ENCODE measurements at regions not wholly inside any gene's neighbourhood (a gene's known extent, or its start where the extent isn't known, plus 50 kb on each side); places are given as distances from the start of the nearest gene placed in this dataset.

- Histone ChIP-seq H3K27ac (no peak overlapping the region), H3K4me1 (no peaks in the 10 kb centered on the region), H3K36me3 (no peaks in the 10 kb centered on the region), H3K9me3 (no peaks in the 10 kb centered on the region), H3K27me3 (no peaks in the 10 kb centered on the region), H3K4me3 (no peak overlapping the region)
- no peak for TF ChIP-seq POLR2A (IDR thresholded peaks at IDR 0.05)
- TF ChIP-seq, protein P1, sequence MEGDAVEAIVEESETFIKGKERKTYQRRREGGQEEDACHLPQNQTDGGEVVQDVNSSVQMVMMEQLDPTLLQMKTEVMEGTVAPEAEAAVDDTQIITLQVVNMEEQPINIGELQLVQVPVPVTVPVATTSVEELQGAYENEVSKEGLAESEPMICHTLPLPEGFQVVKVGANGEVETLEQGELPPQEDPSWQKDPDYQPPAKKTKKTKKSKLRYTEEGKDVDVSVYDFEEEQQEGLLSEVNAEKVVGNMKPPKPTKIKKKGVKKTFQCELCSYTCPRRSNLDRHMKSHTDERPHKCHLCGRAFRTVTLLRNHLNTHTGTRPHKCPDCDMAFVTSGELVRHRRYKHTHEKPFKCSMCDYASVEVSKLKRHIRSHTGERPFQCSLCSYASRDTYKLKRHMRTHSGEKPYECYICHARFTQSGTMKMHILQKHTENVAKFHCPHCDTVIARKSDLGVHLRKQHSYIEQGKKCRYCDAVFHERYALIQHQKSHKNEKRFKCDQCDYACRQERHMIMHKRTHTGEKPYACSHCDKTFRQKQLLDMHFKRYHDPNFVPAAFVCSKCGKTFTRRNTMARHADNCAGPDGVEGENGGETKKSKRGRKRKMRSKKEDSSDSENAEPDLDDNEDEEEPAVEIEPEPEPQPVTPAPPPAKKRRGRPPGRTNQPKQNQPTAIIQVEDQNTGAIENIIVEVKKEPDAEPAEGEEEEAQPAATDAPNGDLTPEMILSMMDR (IDR thresholded peaks at IDR 0.05) = no peak
- WGBS, 4 donors = 68 to 79% (median 73%) methylated on average over 1 of the region's 1 CpG
- DNase-seq (no peak), ATAC-seq (no peak)
- intact Hi-C loops (cut with DNase I) = no loop called here
Measured at GRCh38 chr12:127883013-127883412, 384.0 kb upstream of the TMEM132C start.

DNA sequence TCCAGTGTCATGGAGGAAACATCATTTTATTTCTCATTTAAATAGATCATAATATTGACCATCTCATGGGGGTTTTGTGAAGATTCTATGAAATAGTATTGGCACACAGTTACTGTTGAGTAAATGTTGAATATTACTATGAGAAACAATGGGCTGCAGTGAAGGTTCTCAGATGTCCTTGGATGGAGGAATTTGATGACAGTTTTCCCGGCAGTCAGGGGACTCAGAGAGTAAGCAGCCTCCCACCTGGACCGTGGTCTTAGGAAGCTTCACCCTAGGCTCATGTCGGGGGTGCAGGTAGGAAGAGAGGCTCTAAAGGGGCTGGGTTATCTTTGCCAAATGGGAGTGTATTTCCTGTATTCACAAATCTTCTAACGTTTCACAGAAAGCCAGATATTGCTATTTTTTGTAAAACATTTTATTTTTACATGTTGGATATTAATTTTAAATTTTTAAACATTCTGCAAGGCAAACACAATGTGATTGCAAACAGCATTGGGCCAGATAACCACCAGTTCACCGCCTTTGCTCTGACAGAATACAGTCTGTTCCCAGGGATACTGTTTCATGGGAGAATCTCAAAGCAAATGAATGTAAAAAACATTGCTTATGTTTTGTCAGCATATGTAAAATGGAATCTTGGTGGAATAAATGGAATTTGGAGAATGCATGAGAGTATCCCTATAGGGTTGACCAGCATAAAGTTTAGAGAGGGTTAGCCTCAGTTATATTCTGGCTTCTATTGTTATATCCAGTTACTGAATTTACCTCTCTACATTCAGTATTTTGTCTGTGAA lies 380.8 kb upstream of the TMEM132C start:
- H3K9me3 ChIP-seq = no peaks in the 10 kb centered on the region
- ATAC-seq = no peak
- peaks cover 0 to 4% (median 0%) of the 10 kb centered on the region in 12 donors for H3K4me1 ChIP-seq
- no peak overlapping the region for H3K4me3 ChIP-seq
- intact Hi-C loops (cut with DNase I) = no loop called here
- H3K36me3 ChIP-seq = no peaks in the 10 kb centered on the region
- 44 to 52% (median 50%) methylated on average over 5 of the region's 5 CpGs for WGBS, 4 donors
- H3K27me3 ChIP-seq = no peaks in the 10 kb centered on the region
- DNase-seq = no peak
- TF ChIP-seq, protein P1 (IDR thresholded peaks at IDR 0.05) = no peak
- no peak for TF ChIP-seq POLR2A (IDR thresholded peaks at IDR 0.05)
- H3K27ac ChIP-seq = no peak overlapping the region

DNA sequence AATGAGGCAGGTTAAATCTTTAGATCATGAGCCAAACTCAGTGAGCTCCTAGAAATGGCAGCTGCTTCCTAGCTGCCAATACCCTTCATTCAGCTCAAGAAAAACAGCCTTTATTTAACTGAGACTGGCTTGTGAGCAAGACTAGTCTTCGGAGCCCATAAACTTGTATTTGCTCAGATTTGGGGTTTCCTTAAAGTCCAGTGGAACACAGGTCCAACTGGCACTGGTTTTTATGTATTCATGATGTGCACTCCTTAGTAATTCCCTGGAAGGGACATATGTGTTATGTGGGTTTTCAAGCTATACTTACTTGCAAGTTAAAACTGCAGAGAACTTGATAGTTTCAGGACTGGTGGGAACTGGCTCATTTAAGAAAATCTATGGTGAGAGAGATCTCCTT lies 380.1 kb upstream of the TMEM132C start:
- no peak for TF ChIP-seq POLR2A (IDR thresholded peaks at IDR 0.05)
- TF ChIP-seq, protein P1 (IDR thresholded peaks at IDR 0.05) = no peak
- no peak overlapping the region for H3K27ac ChIP-seq
- WGBS, 4 donors = 71 to 80% (median 76%) methylated on average over 1 of the region's 1 CpG
- no peak overlapping the region for H3K4me3 ChIP-seq
- DNase-seq (no peak), ATAC-seq (no peak)
- no peaks in the 10 kb centered on the region for H3K36me3 ChIP-seq
- H3K4me1 ChIP-seq = peaks cover 0 to 4% (median 0%) of the 10 kb centered on the region in 12 donors
- no peaks in the 10 kb centered on the region for H3K9me3 ChIP-seq
- no peaks in the 10 kb centered on the region for H3K27me3 ChIP-seq
- intact Hi-C loops (cut with DNase I) = no loop called here

GRCh38 chr12:127888943-127889719 lies 377.8 kb upstream of the TMEM132C start:
- DNase-seq = peak in 3 of 5 donors; percentile 22 to 34 (median 26)
- no peak for TF ChIP-seq POLR2A (IDR thresholded peaks at IDR 0.05)
- TF ChIP-seq, protein P1 (IDR thresholded peaks at IDR 0.05) = no peak
- Histone ChIP-seq H3K36me3 (no peaks in the 10 kb centered on the region), H3K4me3 (no peak overlapping the region), H3K9me3 (no peaks in the 10 kb centered on the region), H3K27ac (no peak overlapping the region), H3K27me3 (no peaks in the 10 kb centered on the region), H3K4me1 (peaks cover 0 to 4% (median 0%) of the 10 kb centered on the region in 12 donors)
- peak; percentile 64 to 92 (median 78) for ATAC-seq
- intact Hi-C loops (cut with DNase I) = no loop called here
- WGBS, 4 donors = 57 to 68% (median 66%) methylated on average over 4 of the region's 4 CpGs

Measured in heart left ventricle (tissue), 16 donors.